Liver (tissue), 8 donors: ENCODE measurements at regions not wholly inside any gene's neighbourhood (a gene's known extent, or its start where the extent isn't known, plus 50 kb on each side); places are given as distances from the start of the nearest gene placed in this dataset.

Experiments used
- DNase-seq: peaks from one replicate; pipeline ENCODE4 v3.0.0-alpha.2; 2017; ENCODE audit warnings: low spot score
- H3K27ac ChIP-seq, 2 donors: one replicate each; pipeline ENCODE4 v1.7.0; 2013; ENCODE audit warnings: inconsistent platforms in 2 of 2, low read length in 2 of 2, control low read depth in 1 of 2, low read depth in 1 of 2, mild to moderate bottlenecking in 1 of 2
- H3K27me3 ChIP-seq, 4 donors: one replicate each; pipeline versions ENCODE4 v1.6.1 to v1.7.0; 2013; ENCODE audit warnings: low read length in 3 of 4, inconsistent platforms in 1 of 4, mild to moderate bottlenecking in 1 of 4, moderate library complexity in 1 of 4; ENCODE audit not compliant: control insufficient read depth in 4 of 4, insufficient read depth in 4 of 4
- H3K36me3 ChIP-seq, 4 donors: one replicate each; pipeline versions ENCODE4 v1.6.1 to v1.7.0; 2013; ENCODE audit warnings: low read length in 3 of 4, mild to moderate bottlenecking in 3 of 4, low read depth in 1 of 4, moderate library complexity in 1 of 4; ENCODE audit not compliant: control insufficient read depth in 4 of 4, insufficient read depth in 3 of 4
- H3K4me1 ChIP-seq, 4 donors: one replicate each; pipeline versions ENCODE4 v1.6.1 to v1.7.0; 2013; ENCODE audit warnings: low read length in 3 of 4, mild to moderate bottlenecking in 3 of 4, moderate library complexity in 1 of 4; ENCODE audit not compliant: control insufficient read depth in 4 of 4, insufficient read depth in 4 of 4
- H3K4me3 ChIP-seq, 3 donors: one replicate each; pipeline versions ENCODE4 v1.6.1 to v1.7.0; 2013; ENCODE audit warnings: low read length in 3 of 3, control low read depth in 1 of 3, low read depth in 1 of 3, mild to moderate bottlenecking in 1 of 3
- H3K9ac ChIP-seq, 2 donors: one replicate each; pipeline ENCODE4 v1.7.0; 2013; ENCODE audit warnings: low read length in 2 of 2, mild to moderate bottlenecking in 2 of 2, moderate library complexity in 2 of 2, control low read depth in 1 of 2, low read depth in 1 of 2
- H3K9me3 ChIP-seq, 4 donors: one replicate each; pipeline versions ENCODE4 v1.6.1 to v1.7.0; 2013; ENCODE audit warnings: low read length in 3 of 4; ENCODE audit not compliant: control insufficient read depth in 4 of 4
- ATF3 ChIP-seq: IDR thresholded peaks from 2 replicates; pipeline ENCODE4 v1.6.1; 2016; ENCODE audit warnings: antibody characterized with exemption
- CTCF ChIP-seq: fragments of 150-350 bp; IDR thresholded peaks from 2 replicates; pipeline ENCODE4 v1.5.1; 2017; ENCODE audit warnings: improper control_type of control experiment, low read depth, low read length; ENCODE audit not compliant: missing input control
- EGR1 ChIP-seq, 2 donors: IDR thresholded peaks; 2 replicates each; pipeline ENCODE4 v1.6.1; 2016 to 2018; ENCODE audit warnings: antibody characterized with exemption in 2 of 2, low read depth in 2 of 2
- FOXA1 ChIP-seq: IDR thresholded peaks from 2 replicates; pipeline ENCODE4 v1.6.1; 2016; ENCODE audit warnings: antibody characterized with exemption
- FOXA2 ChIP-seq: IDR thresholded peaks from 2 replicates; pipeline ENCODE4 v1.6.1; 2016; ENCODE audit warnings: antibody characterized with exemption
- GABPA ChIP-seq, 2 donors: IDR thresholded peaks in 1 of 2; conservative IDR thresholded peaks in 1 of 2; 2 replicates each; pipeline ENCODE4 v1.6.1; 2016; ENCODE audit warnings: antibody characterized with exemption in 2 of 2, mild to moderate bottlenecking in 1 of 2, moderate library complexity in 1 of 2
- HNF4A ChIP-seq, 2 donors: conservative IDR thresholded peaks; 2 replicates each; pipeline ENCODE4 v1.6.1; 2016; ENCODE audit warnings: antibody characterized with exemption in 2 of 2, mild to moderate bottlenecking in 2 of 2
- HNF4G ChIP-seq: IDR thresholded peaks from 2 replicates; pipeline ENCODE4 v1.6.1; 2016; ENCODE audit warnings: antibody characterized with exemption
- JUND ChIP-seq, 2 donors: IDR thresholded peaks; 2 replicates each; pipeline ENCODE4 v1.6.1; 2016; ENCODE audit warnings: antibody characterized with exemption in 2 of 2
- MAX ChIP-seq: IDR thresholded peaks from 2 replicates; pipeline ENCODE4 v1.6.1; 2016; ENCODE audit warnings: antibody characterized with exemption
- NR2F2 ChIP-seq: IDR thresholded peaks from 2 replicates; pipeline ENCODE4 v1.6.1; 2016; ENCODE audit warnings: antibody characterized with exemption
- REST ChIP-seq: IDR thresholded peaks from 2 replicates; pipeline ENCODE4 v1.6.1; 2016; ENCODE audit warnings: antibody characterized with exemption, mild to moderate bottlenecking
- RXRA ChIP-seq, 2 donors: IDR thresholded peaks; 2 replicates each; pipeline ENCODE4 v1.6.1; 2017 to 2018; ENCODE audit warnings: antibody characterized with exemption in 2 of 2, mild to moderate bottlenecking in 1 of 2
- TAF1 ChIP-seq: conservative IDR thresholded peaks from 2 replicates; pipeline ENCODE4 v1.6.1; 2016; ENCODE audit warnings: antibody characterized with exemption, mild to moderate bottlenecking
- ZBTB33 ChIP-seq: IDR thresholded peaks from 2 replicates; pipeline ENCODE4 v1.6.1; 2016; ENCODE audit warnings: antibody characterized with exemption
- WGBS: extraction: QIAGEN DNeasy Blood & Tissue Kit; methylation state at CpG from one replicate; pipeline ENCODE4 v1.1.7; 2013; 5-methylcytosine and 5-hydroxymethylcytosine counted together
- donor health status: healthy.
- donor health status: healthy.
- donor health status: healthy.
- donor health status: healthy.
- donor health status: healthy.

- TF ChIP-seq REST (no peak), HNF4A (conservative IDR thresholded peaks at IDR 0.05) (no peak), EGR1 (IDR thresholded peaks at IDR 0.05; ENCODE audit: low read depth in 2 of 2) (no peak), ZBTB33 (no peak)
Measured at GRCh38 chr13:85508683-85509329, 290.4 kb downstream of the SLITRK6 start (continued).

GRCh38 chr13:85503797-85504196 is 295.4 kb downstream of the SLITRK6 start:
- Histone ChIP-seq H3K9me3 (no peaks in the 10 kb centered on the region), H3K27ac (no peak overlapping the region), H3K4me1 (no peaks in the 10 kb centered on the region), H3K27me3 (no peaks in the 10 kb centered on the region), H3K9ac (no peak overlapping the region), H3K4me3 (no peak overlapping the region), H3K36me3 (no peaks in the 10 kb centered on the region)
- TF ChIP-seq TAF1 (no peak), FOXA2 (no peak), MAX (no peak), CTCF (no peak), REST (no peak), GABPA (IDR thresholded peaks at IDR 0.05 in 1 of 2, conservative IDR thresholded peaks at IDR 0.05 in 1 of 2) (no peak), NR2F2 (no peak), EGR1 (IDR thresholded peaks at IDR 0.05; ENCODE audit: low read depth in 2 of 2) (no peak), ATF3 (no peak), HNF4G (no peak), JUND (IDR thresholded peaks at IDR 0.05) (no peak), FOXA1 (no peak), RXRA (IDR thresholded peaks at IDR 0.05) (no peak)
- no peak for DNase-seq
- 66% methylated on average over 2 of the region's 2 CpGs for WGBS
